PC-3 (cell line): ENCODE measurements at regions not wholly inside any gene's neighbourhood (a gene's known extent, or its start where the extent isn't known, plus 50 kb on each side); places are given as distances from the start of the nearest gene placed in this dataset.
"Not testable (repeated sequence)": the region's sequence is repeated elsewhere in the genome, so short reads cannot be mapped to it uniquely, and the experiment has no call there.

Experiments
- ATAC-seq: fragments of 200-7000 bp; cut with Tn5 transposase; 2 replicates; pipeline ENCODE4 v1.9.1; 2020; ENCODE audit warnings: mild to moderate bottlenecking, moderate library complexity
- BruUV-seq: library from RNA; stranded (reverse); fragments of 400-500 nt; replicated peaks from 2 replicates; lab custom pipeline; 2021; lab: Mats Ljungman, UMichigan
- CTCF ChIA-PET: fragments of 300-600 bp; sonication (Branson Sonifier 250); formaldehyde crosslinking; loops from one replicate; lab custom pipeline; 2022; ENCODE audit warnings: antibody characterized with exemption; lab: Charles Lee
- POLR2A ChIA-PET: fragments of 300-600 bp; sonication (Branson Sonifier 250); formaldehyde crosslinking; loops from one replicate; lab custom pipeline; 2022; ENCODE audit warnings: antibody characterized with exemption; ENCODE audit not compliant: unreplicated experiment; lab: Charles Lee
- DNase-seq: peaks from one replicate; pipeline ENCODE4 v3.0.0-alpha.2; 2015
- H2AFZ ChIP-seq: fragments of 300-600 bp; sonication (generic); 2 replicates; pipeline ENCODE4 v1.6.0; 2016; ENCODE audit warnings: antibody characterized with exemption, low read length
- H3F3A ChIP-seq: fragments of 300-600 bp; sonication (generic); one replicate; pipeline ENCODE4 v1.6.0; 2017; ENCODE audit warnings: antibody characterized with exemption, low read length, control low read depth, mild to moderate bottlenecking; ENCODE audit not compliant: unreplicated experiment
- H3K27ac ChIP-seq: fragments of 300-600 bp; sonication (generic); 2 replicates; pipeline ENCODE4 v1.5.1; 2016; ENCODE audit warnings: mild to moderate bottlenecking, low read length
- H3K27me3 ChIP-seq: fragments of 300-600 bp; sonication (generic); 2 replicates; pipeline ENCODE4 v1.6.1; 2016; ENCODE audit warnings: low read length, mixed read lengths
- H3K36me3 ChIP-seq: fragments of 300-600 bp; sonication (generic); 2 replicates; pipeline ENCODE4 v1.6.1; 2016; ENCODE audit warnings: low read depth, mixed run types, low read length, mixed read lengths
- H3K4me1 ChIP-seq: fragments of 300-600 bp; sonication (generic); 2 replicates; pipeline ENCODE4 v1.5.1; 2016; ENCODE audit warnings: low read length; ENCODE audit not compliant: insufficient read depth
- H3K4me2 ChIP-seq: fragments of 300-600 bp; sonication (generic); 2 replicates; pipeline ENCODE4 v1.6.0; 2016; ENCODE audit warnings: low read length
- H3K4me3 ChIP-seq: fragments of 300-600 bp; sonication (generic); 2 replicates; pipeline ENCODE4 v1.5.1; 2016; ENCODE audit warnings: mild to moderate bottlenecking, low read length, mixed read lengths
- H3K79me2 ChIP-seq: fragments of 300-600 bp; sonication (generic); 2 replicates; pipeline ENCODE4 v1.6.1; 2017; ENCODE audit warnings: low read length, mixed read lengths
- H3K9ac ChIP-seq: fragments of 300-600 bp; sonication (generic); 2 replicates; pipeline ENCODE4 v1.6.0; 2016; ENCODE audit warnings: mild to moderate bottlenecking, low read length
- H3K9me2 ChIP-seq: fragments of 300-600 bp; sonication (generic); replicated peaks from 2 replicates; pipeline ENCODE4 v1.6.1; 2016; ENCODE audit warnings: mixed run types, low read length, mixed read lengths
- H3K9me3 ChIP-seq: fragments of 300-600 bp; sonication (generic); 2 replicates; pipeline ENCODE4 v1.6.1; 2016; ENCODE audit warnings: low read length, mixed read lengths
- H4K20me1 ChIP-seq: fragments of 300-600 bp; sonication (generic); 2 replicates; pipeline ENCODE4 v1.6.1; 2016; ENCODE audit warnings: low read length, mixed read lengths
- CTCF ChIP-seq: fragments of 300-600 bp; sonication (generic); conservative IDR thresholded peaks from 2 replicates; pipeline ENCODE4 v1.5.1; 2017; ENCODE audit warnings: antibody characterized with exemption, low read depth, mild to moderate bottlenecking, low read length
- EZH2 ChIP-seq: fragments of 300-600 bp; sonication (generic); IDR thresholded peaks from one replicate; pipeline ENCODE4 v1.6.1; 2017; ENCODE audit warnings: antibody characterized with exemption, mild to moderate bottlenecking, low read length; ENCODE audit not compliant: unreplicated experiment
- EZH2phosphoT487 ChIP-seq: fragments of 300-600 bp; sonication (generic); IDR thresholded peaks from 2 replicates; pipeline ENCODE4 v1.6.1; 2018; ENCODE audit warnings: mild to moderate bottlenecking, antibody characterized with exemption, low read length, borderline replicate concordance
- intact Hi-C: fragments of 100-400 bp; cut with micrococcal nuclease; formaldehyde crosslinking; loops from 2 replicates; pipeline ENCODE4 v1.9.0; 2023

- Histone ChIP-seq H3K4me1 (no peaks in the 10 kb centered on the region), H3K4me2 (no peak overlapping the region), H3F3A (no peaks in the 10 kb centered on the region), H3K27me3 (no peaks in the 10 kb centered on the region), H3K9me3 (no peaks in the 10 kb centered on the region), H3K9me2 (no peaks in the 10 kb centered on the region), H3K36me3 (no peaks in the 10 kb centered on the region), H3K79me2 (no peaks in the 10 kb centered on the region), H3K4me3 (no peak overlapping the region), H4K20me1 (no peaks in the 10 kb centered on the region), H3K9ac (no peak overlapping the region), H3K27ac (no peak overlapping the region), H2AFZ (no peak overlapping the region)
- ATAC-seq = no peak
- intact Hi-C loops = no loop called here
- no peak for TF ChIP-seq CTCF
- no peak for TF ChIP-seq EZH2
- no peak for TF ChIP-seq EZH2phosphoT487
- POLR2A ChIA-PET = no interaction called here
- DNase-seq = no peak
- no TSS peak for BruUV-seq
- CTCF ChIA-PET = no interaction called here
Observed at GRCh38 chr4:169327951-169328350, 57.2 kb upstream of the SH3RF1 start.

- BruUV-seq, ATAC-seq, POLR2A ChIA-PET: not testable (repeated sequence)
Observed at GRCh38 chr4:169323925-169324324, 53.2 kb upstream of the SH3RF1 start.

GRCh38 chr4:169322833-169323232 is 52.1 kb upstream of the SH3RF1 start:
- H3K4me2 ChIP-seq, H3K27ac ChIP-seq, H3K4me1 ChIP-seq, H3K9me3 ChIP-seq, H3K27me3 ChIP-seq, H3K9ac ChIP-seq, POLR2A ChIA-PET, ATAC-seq, intact Hi-C loops, H3K4me3 ChIP-seq, CTCF ChIA-PET, H4K20me1 ChIP-seq, H3F3A ChIP-seq, DNase-seq, H3K9me2 ChIP-seq, H3K79me2 ChIP-seq, H2AFZ ChIP-seq, BruUV-seq, H3K36me3 ChIP-seq: not testable (repeated sequence)

More at GRCh38 chr4:169323925-169324324, 53.2 kb upstream of the SH3RF1 start:
- H3K27ac ChIP-seq, CTCF ChIA-PET, H2AFZ ChIP-seq, DNase-seq, H3K9ac ChIP-seq, H4K20me1 ChIP-seq, H3K79me2 ChIP-seq, H3F3A ChIP-seq, H3K4me3 ChIP-seq, H3K36me3 ChIP-seq, H3K9me3 ChIP-seq, intact Hi-C loops, H3K4me1 ChIP-seq, H3K4me2 ChIP-seq, H3K9me2 ChIP-seq, H3K27me3 ChIP-seq: not testable (repeated sequence)
